Tongue (tissue), 1 donor: ENCODE measurements at regions not wholly inside any gene's neighbourhood (a gene's known extent, or its start where the extent isn't known, plus 50 kb on each side); places are given as distances from the start of the nearest gene placed in this dataset.

Experiments used
- DNase-seq: peaks from one replicate; pipeline ENCODE4 v3.0.0-alpha.2; 2015

- no peak for DNase-seq
Observed at GRCh38 chr7:45980973-45981372, 59.9 kb upstream of the IGFBP3 start.

- no peak for DNase-seq
Observed at GRCh38 chr7:45980181-45980905, 59.3 kb upstream of the IGFBP3 start.

GRCh38 chr7:45979275-45980180 is 58.5 kb upstream of the IGFBP3 start:
- DNase-seq = no peak

GRCh38 chr7:45978731-45979211 is 57.7 kb upstream of the IGFBP3 start:
- DNase-seq = peak; percentile 18

- peak; percentile 51 for DNase-seq
Observed at GRCh38 chr7:45978010-45978681, 57.1 kb upstream of the IGFBP3 start.

GRCh38 chr7:45977256-45977780 is 56.2 kb upstream of the IGFBP3 start:
- DNase-seq = no peak

GRCh38 chr7:45976485-45976856 is 55.4 kb upstream of the IGFBP3 start:
- no peak for DNase-seq

- DNase-seq = no peak
Observed at GRCh38 chr7:45975847-45976484, 54.9 kb upstream of the IGFBP3 start.

GRCh38 chr7:45975367-45975766 is 54.3 kb upstream of the IGFBP3 start:
- no peak for DNase-seq

- no peak for DNase-seq
Observed at GRCh38 chr7:45974540-45975360, 53.7 kb upstream of the IGFBP3 start.

- peak; percentile 37 for DNase-seq
Observed at GRCh38 chr7:45973725-45974532, 52.9 kb upstream of the IGFBP3 start.

GRCh38 chr7:45972629-45973312 is 51.7 kb upstream of the IGFBP3 start:
- no peak for DNase-seq

GRCh38 chr7:45971661-45972175 is 50.6 kb upstream of the IGFBP3 start:
- no peak for DNase-seq

- no peak for DNase-seq
Observed at GRCh38 chr7:45971171-45971570, 50.1 kb upstream of the IGFBP3 start.
